Skeletal muscle tissue (tissue), 3 donors: ENCODE measurements at regions not wholly inside any gene's neighbourhood (a gene's known extent, or its start where the extent isn't known, plus 50 kb on each side); places are given as distances from the start of the nearest gene placed in this dataset.
"Not testable (repeated sequence)": the region's sequence is repeated elsewhere in the genome, so short reads cannot be mapped to it uniquely, and the experiment has no call there.

Experiments used
- H3K27ac ChIP-seq: one replicate; pipeline ENCODE4 v1.7.0; 2013; ENCODE audit warnings: mild to moderate bottlenecking, low read depth, low read length, inconsistent platforms
- H3K27me3 ChIP-seq, 3 donors: one replicate each; pipeline ENCODE4 v1.7.0; 2013; ENCODE audit warnings: low read length in 3 of 3; ENCODE audit not compliant: control insufficient read depth in 3 of 3, insufficient read depth in 3 of 3
- H3K36me3 ChIP-seq, 3 donors: one replicate each; pipeline ENCODE4 v1.7.0; 2013; ENCODE audit warnings: low read length in 3 of 3; ENCODE audit not compliant: control insufficient read depth in 3 of 3, insufficient read depth in 3 of 3
- H3K4me1 ChIP-seq, 3 donors: one replicate each; pipeline ENCODE4 v1.7.0; 2013; ENCODE audit warnings: low read length in 3 of 3, mild to moderate bottlenecking in 3 of 3; ENCODE audit not compliant: control insufficient read depth in 3 of 3, insufficient read depth in 3 of 3
- H3K4me3 ChIP-seq, 3 donors: one replicate each; pipeline ENCODE4 v1.7.0; 2013; ENCODE audit warnings: low read length in 3 of 3
- H3K9ac ChIP-seq, 3 donors: one replicate each; pipeline ENCODE4 v1.7.0; 2013; ENCODE audit warnings: low read length in 3 of 3, mild to moderate bottlenecking in 3 of 3, moderate library complexity in 2 of 3, low read depth in 1 of 3
- H3K9me3 ChIP-seq, 3 donors: one replicate each; pipeline ENCODE4 v1.7.0; 2013; ENCODE audit warnings: low read length in 3 of 3; ENCODE audit not compliant: control insufficient read depth in 3 of 3
- donor health status: Osteomylitis.

DNA sequence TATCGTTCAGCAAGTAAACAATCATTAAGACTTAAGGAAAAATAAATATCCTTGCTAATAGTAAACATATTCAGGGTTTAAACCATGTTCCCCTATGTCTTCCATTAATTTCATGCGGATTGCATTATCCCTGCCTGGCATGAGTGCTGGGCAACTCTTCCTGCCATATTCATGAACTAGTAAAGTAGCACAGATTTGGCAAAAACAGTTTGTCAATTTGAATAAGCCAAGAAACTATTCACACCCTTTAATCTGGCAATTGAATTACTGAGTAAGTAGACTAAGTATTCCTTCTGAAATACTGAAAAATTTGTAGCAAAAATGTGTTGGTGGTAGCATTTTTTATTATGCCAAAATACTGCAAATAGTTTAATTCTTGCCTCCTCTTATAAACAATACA is 512.0 kb downstream of the NLGN4X start:
- Histone ChIP-seq H3K9ac (no peak overlapping the region), H3K9me3 (no peaks in the 10 kb centered on the region), H3K4me1 (no peaks in the 10 kb centered on the region), H3K27ac (no peak overlapping the region), H3K4me3 (no peak overlapping the region), H3K36me3 (no peaks in the 10 kb centered on the region), H3K27me3 (no peaks in the 10 kb centered on the region)

- no peaks in the 10 kb centered on the region for H3K36me3 ChIP-seq
- H3K9ac ChIP-seq = no peak overlapping the region
- no peaks in the 10 kb centered on the region for H3K27me3 ChIP-seq
- no peaks in the 10 kb centered on the region for H3K9me3 ChIP-seq
- no peak overlapping the region for H3K4me3 ChIP-seq
- H3K4me1 ChIP-seq = no peaks in the 10 kb centered on the region
- no peak overlapping the region for H3K27ac ChIP-seq
Observed at GRCh38 chrX:5708251-5708650, 520.4 kb downstream of the NLGN4X start.

DNA sequence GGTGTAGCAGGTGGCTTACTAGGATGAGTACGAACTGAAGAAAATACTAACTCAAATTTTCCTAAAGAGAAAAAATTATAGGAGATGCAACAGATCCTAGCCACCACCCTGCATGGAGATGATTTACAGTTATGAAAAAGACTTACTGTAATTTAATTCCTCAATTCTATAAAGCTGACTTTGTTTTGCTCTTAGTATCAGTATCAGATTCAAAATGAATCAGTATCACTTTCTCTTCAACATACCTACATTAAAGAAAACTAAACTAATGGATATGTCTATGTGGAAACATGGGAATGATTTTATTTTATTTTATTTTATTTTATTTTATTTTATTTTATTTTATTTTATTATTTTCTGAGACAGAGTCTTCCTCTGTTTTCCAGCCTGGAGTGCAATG is 525.8 kb downstream of the NLGN4X start:
- no peaks in the 10 kb centered on the region for H3K27me3 ChIP-seq
- no peaks in the 10 kb centered on the region for H3K36me3 ChIP-seq
- H3K4me1 ChIP-seq = no peaks in the 10 kb centered on the region

DNA sequence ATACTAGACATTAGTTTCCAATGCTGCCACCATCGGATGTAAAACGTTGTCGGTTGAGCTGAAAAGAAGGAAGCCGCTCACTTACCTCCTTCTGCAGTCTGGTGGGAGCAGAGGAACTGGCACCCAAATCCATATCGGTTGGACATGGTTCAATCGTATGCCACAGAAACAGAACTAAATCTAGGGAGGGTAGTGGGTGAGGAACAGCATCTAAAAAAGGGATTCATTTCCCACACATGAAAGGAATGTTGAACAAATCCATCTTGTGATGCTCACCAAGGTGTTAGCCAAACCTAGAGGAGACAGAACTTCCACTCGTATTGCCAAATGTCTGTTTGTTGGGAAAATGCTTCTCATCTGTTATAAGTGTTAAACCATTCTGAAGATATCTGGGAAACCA is 532.7 kb downstream of the NLGN4X start:
- H3K36me3 ChIP-seq = no peaks in the 10 kb centered on the region
- no peaks in the 10 kb centered on the region for H3K4me1 ChIP-seq
- peaks cover 0 to 3% (median 0%) of the 10 kb centered on the region in 3 donors for H3K9me3 ChIP-seq
- no peak overlapping the region for H3K4me3 ChIP-seq
- no peak overlapping the region for H3K27ac ChIP-seq
- H3K9ac ChIP-seq = no peak overlapping the region
- no peaks in the 10 kb centered on the region for H3K27me3 ChIP-seq

More for the DNA sequence above, 525.8 kb downstream of the NLGN4X start:
- no peak overlapping the region for H3K9ac ChIP-seq
- H3K27ac ChIP-seq = no peak overlapping the region
- no peak overlapping the region for H3K4me3 ChIP-seq
- H3K9me3 ChIP-seq = no peaks in the 10 kb centered on the region

GRCh38 chrX:5683996-5684395 is 544.7 kb downstream of the NLGN4X start:
- Histone ChIP-seq H3K36me3 (no peaks in the 10 kb centered on the region), H3K9ac (no peak overlapping the region), H3K27me3 (no peaks in the 10 kb centered on the region), H3K9me3 (no peaks in the 10 kb centered on the region), H3K27ac (no peak overlapping the region), H3K4me3 (no peak overlapping the region), H3K4me1 (no peaks in the 10 kb centered on the region)

DNA sequence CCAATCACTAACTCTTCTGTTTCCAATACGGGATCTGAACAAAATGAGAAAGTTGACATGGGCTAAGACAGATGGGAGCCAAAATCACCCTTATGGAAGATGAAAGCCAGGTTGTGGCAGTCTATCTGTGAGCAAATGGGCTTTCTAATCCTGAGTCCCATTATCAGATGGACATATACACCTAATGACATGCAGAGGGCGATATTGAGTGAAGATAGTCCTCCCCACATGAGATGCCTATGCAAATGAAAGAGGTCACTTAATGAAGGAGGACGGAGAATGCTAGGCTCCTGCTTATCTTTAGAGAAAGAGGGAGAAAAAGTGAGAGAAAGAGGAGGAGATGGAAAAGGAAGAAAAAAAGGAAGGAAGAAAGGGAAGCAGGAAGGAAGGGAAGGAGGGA is 547.5 kb downstream of the NLGN4X start:
- Histone ChIP-seq H3K9ac (no peak overlapping the region), H3K4me3 (no peak overlapping the region), H3K4me1 (no peaks in the 10 kb centered on the region), H3K9me3 (no peaks in the 10 kb centered on the region), H3K36me3 (no peaks in the 10 kb centered on the region), H3K27ac (no peak overlapping the region), H3K27me3 (no peaks in the 10 kb centered on the region)

GRCh38 chrX:5674036-5674435 is 554.6 kb downstream of the NLGN4X start:
- Histone ChIP-seq H3K9ac (no peak overlapping the region), H3K9me3 (peaks cover under 1 to 2% (median 2%) of the 10 kb centered on the region in 3 donors), H3K36me3 (no peaks in the 10 kb centered on the region), H3K4me1 (no peaks in the 10 kb centered on the region), H3K27me3 (no peaks in the 10 kb centered on the region), H3K27ac (no peak overlapping the region), H3K4me3 (no peak overlapping the region)

DNA sequence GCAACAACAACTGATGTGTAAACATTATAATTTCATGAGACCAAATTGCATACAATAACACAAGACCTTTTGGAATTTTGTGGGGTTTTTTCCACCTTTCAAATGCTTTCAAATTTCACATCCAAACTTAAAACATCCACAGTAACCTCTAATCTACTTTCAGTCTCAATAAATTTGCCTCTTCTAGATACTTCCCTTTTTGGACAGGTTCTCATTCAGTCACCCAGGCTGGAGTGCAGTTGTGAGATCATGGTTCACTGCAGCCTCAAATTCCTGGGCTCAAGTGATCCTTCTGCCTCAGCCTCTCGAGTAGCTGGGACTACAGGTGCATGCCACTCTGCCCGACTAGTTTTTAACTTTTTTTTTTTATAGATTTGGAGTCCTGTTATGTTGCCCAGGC is 556.6 kb downstream of the NLGN4X start:
- no peak overlapping the region for H3K27ac ChIP-seq

GRCh38 chrX:5666689-5667088 is 562.0 kb downstream of the NLGN4X start:
- not testable (repeated sequence) for H3K27me3 ChIP-seq, H3K4me1 ChIP-seq, H3K4me3 ChIP-seq, H3K27ac ChIP-seq, H3K9ac ChIP-seq, H3K36me3 ChIP-seq, H3K9me3 ChIP-seq

More for the DNA sequence above, 556.6 kb downstream of the NLGN4X start:
- no peak overlapping the region for H3K9ac ChIP-seq
- H3K36me3 ChIP-seq = no peaks in the 10 kb centered on the region
- H3K9me3 ChIP-seq = peaks cover 2% of the 10 kb centered on the region in 3 donors
- H3K4me3 ChIP-seq = no peak overlapping the region
- no peaks in the 10 kb centered on the region for H3K27me3 ChIP-seq
- no peaks in the 10 kb centered on the region for H3K4me1 ChIP-seq

- H3K4me1 ChIP-seq = no peaks in the 10 kb centered on the region
- no peak overlapping the region for H3K9ac ChIP-seq
- no peaks in the 10 kb centered on the region for H3K36me3 ChIP-seq
- H3K4me3 ChIP-seq = no peak overlapping the region
- H3K9me3 ChIP-seq = no peaks in the 10 kb centered on the region
- no peaks in the 10 kb centered on the region for H3K27me3 ChIP-seq
- no peak overlapping the region for H3K27ac ChIP-seq
Observed at GRCh38 chrX:5656544-5656943, 572.1 kb downstream of the NLGN4X start.

GRCh38 chrX:5650904-5651303 is 577.8 kb downstream of the NLGN4X start:
- Histone ChIP-seq H3K9ac (no peak overlapping the region), H3K27me3 (no peaks in the 10 kb centered on the region), H3K4me3 (no peak overlapping the region), H3K36me3 (no peaks in the 10 kb centered on the region), H3K9me3 (no peaks in the 10 kb centered on the region), H3K27ac (no peak overlapping the region), H3K4me1 (no peaks in the 10 kb centered on the region)
